Lower leg skin (tissue), 4 donors: ENCODE measurements at regions not wholly inside any gene's neighbourhood (a gene's known extent, or its start where the extent isn't known, plus 50 kb on each side); places are given as distances from the start of the nearest gene placed in this dataset.

ENCODE experiments used
- DNase-seq, 2 donors: peaks; one replicate each; pipeline ENCODE4 v3.0.0-alpha.2; 2019; ENCODE audit warnings: low spot score in 2 of 2
- H3K4me3 ChIP-seq: fragments of 200-600 bp; sonication (generic); 2 replicates; pipeline ENCODE4 v1.5.1; 2017; ENCODE audit warnings: mild to moderate bottlenecking, low read depth; ENCODE audit not compliant: poor library complexity, severe bottlenecking
- POLR2A ChIP-seq, 2 donors: fragments of 450-650 bp; IDR thresholded peaks; one replicate each; pipeline ENCODE4 v1.6.1; 2016 to 2017; ENCODE audit warnings: antibody characterized with exemption in 2 of 2, mild to moderate bottlenecking in 1 of 2, moderate library complexity in 1 of 2
- WGBS, 2 donors: methylation state at CpG; one replicate each; pipeline ENCODE4 v1.1.5; 2018; 5-methylcytosine and 5-hydroxymethylcytosine counted together
- intact Hi-C: fragments of 100-400 bp; cut with DNase I; formaldehyde crosslinking; loops from one replicate; pipeline ENCODE4 v1.15.0; 2023; ENCODE audit warnings: low total_unique reads
- TF ChIP-seq, protein P1 (sequence below), 3 donors: fragments of 450-650 bp; IDR thresholded peaks; one replicate each; pipeline ENCODE4 v1.5.1; 2016; ENCODE audit warnings: antibody characterized with exemption in 3 of 3, mild to moderate bottlenecking in 3 of 3, moderate library complexity in 2 of 3

GRCh38 chr1:218810306-218810705 lies 363.4 kb upstream of the LYPLAL1 start:
- WGBS, 2 donors: 48 to 65% methylated on average over 3 of the region's 3 CpGs
- no peak for TF ChIP-seq POLR2A (IDR thresholded peaks at IDR 0.05)
- TF ChIP-seq, protein P1, sequence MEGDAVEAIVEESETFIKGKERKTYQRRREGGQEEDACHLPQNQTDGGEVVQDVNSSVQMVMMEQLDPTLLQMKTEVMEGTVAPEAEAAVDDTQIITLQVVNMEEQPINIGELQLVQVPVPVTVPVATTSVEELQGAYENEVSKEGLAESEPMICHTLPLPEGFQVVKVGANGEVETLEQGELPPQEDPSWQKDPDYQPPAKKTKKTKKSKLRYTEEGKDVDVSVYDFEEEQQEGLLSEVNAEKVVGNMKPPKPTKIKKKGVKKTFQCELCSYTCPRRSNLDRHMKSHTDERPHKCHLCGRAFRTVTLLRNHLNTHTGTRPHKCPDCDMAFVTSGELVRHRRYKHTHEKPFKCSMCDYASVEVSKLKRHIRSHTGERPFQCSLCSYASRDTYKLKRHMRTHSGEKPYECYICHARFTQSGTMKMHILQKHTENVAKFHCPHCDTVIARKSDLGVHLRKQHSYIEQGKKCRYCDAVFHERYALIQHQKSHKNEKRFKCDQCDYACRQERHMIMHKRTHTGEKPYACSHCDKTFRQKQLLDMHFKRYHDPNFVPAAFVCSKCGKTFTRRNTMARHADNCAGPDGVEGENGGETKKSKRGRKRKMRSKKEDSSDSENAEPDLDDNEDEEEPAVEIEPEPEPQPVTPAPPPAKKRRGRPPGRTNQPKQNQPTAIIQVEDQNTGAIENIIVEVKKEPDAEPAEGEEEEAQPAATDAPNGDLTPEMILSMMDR (IDR thresholded peaks at IDR 0.05): no peak
- intact Hi-C loops: no loop called here
- DNase-seq: no peak
- no peak overlapping the region for H3K4me3 ChIP-seq

DNA sequence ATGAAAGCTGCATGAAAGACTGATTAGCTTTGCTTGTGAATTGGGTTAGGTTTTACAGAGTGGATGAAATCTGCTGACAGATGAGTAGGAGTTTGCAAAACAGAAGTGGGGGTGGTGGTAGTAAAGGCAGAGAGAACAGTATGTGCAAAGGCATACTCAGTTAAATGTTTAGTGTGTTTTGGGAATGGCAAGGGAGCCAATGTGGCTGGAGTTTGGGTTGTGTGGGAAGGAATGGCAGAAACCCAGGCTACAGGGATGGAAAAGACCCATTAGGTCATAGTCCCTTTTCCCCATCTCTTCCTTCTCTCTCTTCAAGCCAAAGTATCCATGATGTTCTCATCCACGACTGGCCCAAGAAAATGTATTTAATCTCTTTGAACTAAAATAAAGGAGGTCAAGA lies 362.2 kb upstream of the LYPLAL1 start:
- intact Hi-C loops: no loop called here
- TF ChIP-seq, protein P1 (IDR thresholded peaks at IDR 0.05): no peak
- no peak overlapping the region for H3K4me3 ChIP-seq
- 34 to 45% methylated on average over 1 of the region's 1 CpG for WGBS, 2 donors
- no peak for DNase-seq

- TF ChIP-seq, protein P1 (IDR thresholded peaks at IDR 0.05): no peak
- no peak for TF ChIP-seq POLR2A (IDR thresholded peaks at IDR 0.05)
- intact Hi-C loops: no loop called here
- no peak for DNase-seq
- WGBS, 2 donors: 93 to 96% methylated on average over 6 of the region's 6 CpGs
- H3K4me3 ChIP-seq: no peak overlapping the region
These were observed 361.3 kb upstream of the LYPLAL1 start for GRCh38 chr1:218812360-218812759.

DNA sequence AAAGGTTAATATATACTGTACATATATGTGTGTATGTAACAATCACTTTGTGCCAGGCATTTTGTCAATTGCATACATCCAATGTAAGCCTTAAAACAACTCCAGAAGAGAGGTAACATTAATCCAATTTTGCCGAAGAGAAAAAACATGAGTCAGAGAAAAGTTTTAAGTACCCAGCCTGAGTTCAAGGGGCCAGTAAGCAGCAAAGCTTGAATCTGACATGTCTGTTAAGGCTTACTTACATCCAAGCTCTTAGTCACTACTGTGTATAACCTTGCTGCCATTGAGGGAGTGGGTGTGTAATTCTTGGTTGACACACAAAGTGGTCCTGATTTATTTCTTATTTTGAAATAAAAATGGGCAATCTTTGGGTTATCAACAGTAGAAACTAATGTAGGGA lies 360.4 kb upstream of the LYPLAL1 start:
- H3K4me3 ChIP-seq: no peak overlapping the region
- TF ChIP-seq POLR2A (IDR thresholded peaks at IDR 0.05): no peak
- TF ChIP-seq, protein P1 (IDR thresholded peaks at IDR 0.05): no peak
- intact Hi-C loops: no loop called here
- WGBS, 2 donors: 59 to 77% methylated on average over 1 of the region's 1 CpG
- DNase-seq: no peak

DNA sequence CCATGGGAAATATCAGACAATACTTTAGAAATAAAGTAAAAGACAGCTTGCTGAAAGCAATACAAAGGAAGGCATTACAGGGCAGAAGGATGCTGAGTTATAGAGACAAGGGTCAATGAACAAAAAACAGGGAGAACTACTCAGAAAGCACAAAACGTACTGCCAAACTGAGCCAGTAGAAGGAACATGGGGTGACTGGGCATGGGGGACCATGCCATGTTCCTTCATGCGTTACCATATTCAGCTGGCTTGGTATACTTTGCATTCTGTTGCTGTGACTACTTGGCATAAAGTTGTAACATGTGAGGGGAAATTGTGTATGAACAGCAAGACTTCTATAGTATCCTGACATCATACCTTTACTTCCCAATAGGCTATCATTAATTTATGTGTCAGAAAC lies 358.6 kb upstream of the LYPLAL1 start:
- intact Hi-C loops: no loop called here
- no peak overlapping the region for H3K4me3 ChIP-seq
- no peak for DNase-seq
- TF ChIP-seq, protein P1 (IDR thresholded peaks at IDR 0.05): no peak
- no peak for TF ChIP-seq POLR2A (IDR thresholded peaks at IDR 0.05)
- 82 to 89% methylated on average over 2 of the region's 2 CpGs for WGBS, 2 donors

GRCh38 chr1:218817071-218817470 lies 356.6 kb upstream of the LYPLAL1 start:
- intact Hi-C loops: no loop called here
- no peak for TF ChIP-seq POLR2A (IDR thresholded peaks at IDR 0.05)
- TF ChIP-seq, protein P1 (IDR thresholded peaks at IDR 0.05): no peak
- DNase-seq: no peak
- H3K4me3 ChIP-seq: no peak overlapping the region
- 50 to 69% methylated on average over 4 of the region's 4 CpGs for WGBS, 2 donors
